A673 (cell line): ENCODE measurements at regions not wholly inside any gene's neighbourhood (a gene's known extent, or its start where the extent isn't known, plus 50 kb on each side); places are given as distances from the start of the nearest gene placed in this dataset.

Experiments
- BruUV-seq: library from RNA; stranded (reverse); fragments of 400-500 nt; replicated peaks from 2 replicates; lab custom pipeline; 2021; lab: Mats Ljungman, UMichigan
- CTCF ChIA-PET: fragments of 300-600 bp; sonication (Branson Sonifier 250); formaldehyde crosslinking; loops from one replicate; lab custom pipeline; 2022; ENCODE audit warnings: antibody characterized with exemption; lab: Charles Lee
- POLR2A ChIA-PET: fragments of 300-600 bp; sonication (Branson Sonifier 250); formaldehyde crosslinking; loops from one replicate; lab custom pipeline; 2022; ENCODE audit warnings: antibody characterized with exemption; ENCODE audit not compliant: low non-redundant PET; lab: Charles Lee
- DNase-seq: peaks from one replicate; pipeline ENCODE4 v3.0.0-alpha.2; 2015; ENCODE audit warnings: low spot score
- H3K27ac ChIP-seq: fragments of 200-600 bp; sonication (generic); 2 replicates; pipeline ENCODE4 v1.5.1; 2016; ENCODE audit warnings: mixed run types, low read depth, mild to moderate bottlenecking, mixed read lengths, antibody characterized with exemption, low read length; ENCODE audit not compliant: poor library complexity, severe bottlenecking
- H3K27me3 ChIP-seq: fragments of 200-600 bp; sonication (generic); replicated peaks from 2 replicates; pipeline ENCODE4 v1.6.1; 2017; ENCODE audit warnings: mixed run types, low read depth, mild to moderate bottlenecking, mixed read lengths, antibody characterized with exemption, low read length; ENCODE audit not compliant: insufficient read depth, poor library complexity
- H3K36me3 ChIP-seq: fragments of 200-600 bp; sonication (generic); 2 replicates; pipeline ENCODE4 v1.6.1; 2016; ENCODE audit warnings: mixed run types, mild to moderate bottlenecking, mixed read lengths, antibody characterized with exemption, low read length; ENCODE audit not compliant: insufficient read depth, poor library complexity, severe bottlenecking
- H3K4me1 ChIP-seq: fragments of 200-600 bp; sonication (generic); 2 replicates; pipeline ENCODE4 v1.6.1; 2017; ENCODE audit warnings: mixed run types, mild to moderate bottlenecking, mixed read lengths, antibody characterized with exemption, low read length; ENCODE audit not compliant: insufficient read depth, poor library complexity, severe bottlenecking
- H3K4me3 ChIP-seq: fragments of 200-600 bp; sonication (generic); 2 replicates; pipeline ENCODE4 v1.5.1; 2016; ENCODE audit warnings: low read depth, mixed run types, mild to moderate bottlenecking, mixed read lengths, low read length; ENCODE audit not compliant: poor library complexity, severe bottlenecking
- H3K9me3 ChIP-seq: fragments of 200-600 bp; sonication (generic); 2 replicates; pipeline ENCODE4 v1.6.1; 2016; ENCODE audit warnings: mixed run types, low read depth, mild to moderate bottlenecking, mixed read lengths, antibody characterized with exemption, low read length; ENCODE audit not compliant: poor library complexity, severe bottlenecking
- CTCF ChIP-seq: fragments of 300-800, 200-600 bp; sonication (generic); conservative IDR thresholded peaks from 2 replicates; pipeline ENCODE4 v1.5.1; 2017; ENCODE audit warnings: low read depth, mild to moderate bottlenecking, antibody characterized with exemption, low read length, moderate library complexity, mixed read lengths
- EZH2 ChIP-seq: fragments of 200-600 bp; sonication (generic); IDR thresholded peaks from 2 replicates; pipeline ENCODE4 v1.6.1; 2017; ENCODE audit warnings: borderline replicate concordance, low read depth, mild to moderate bottlenecking, mixed read lengths, antibody characterized with exemption, low read length; ENCODE audit not compliant: poor library complexity, severe bottlenecking
- intact Hi-C: fragments of 100-400 bp; cut with micrococcal nuclease; formaldehyde crosslinking; loops from one replicate; pipeline ENCODE4 v1.10.0; 2022; ENCODE audit not compliant: unreplicated experiment

GRCh38 chr10:21195252-21195651 is 298.1 kb upstream of the NEBL start:
- Histone ChIP-seq H3K4me1 (peaks cover 13% of the 10 kb centered on the region), H3K9me3 (peaks cover 4% of the 10 kb centered on the region), H3K36me3 (no peaks in the 10 kb centered on the region), H3K27ac (no peak overlapping the region), H3K4me3 (no peak overlapping the region), H3K27me3 (no peaks in the 10 kb centered on the region)
- ChIA-PET CTCF (no interaction called here), POLR2A (interaction anchor here (0.6 kb wide), 1 partner anchor 223 kb away, joined by 14 read pairs; no protein-coding TSS in a partner anchor)
- DNase-seq: no peak
- no peak for TF ChIP-seq EZH2
- TF ChIP-seq CTCF: no peak
- intact Hi-C loops: no loop called here
- BruUV-seq: no TSS peak

DNA sequence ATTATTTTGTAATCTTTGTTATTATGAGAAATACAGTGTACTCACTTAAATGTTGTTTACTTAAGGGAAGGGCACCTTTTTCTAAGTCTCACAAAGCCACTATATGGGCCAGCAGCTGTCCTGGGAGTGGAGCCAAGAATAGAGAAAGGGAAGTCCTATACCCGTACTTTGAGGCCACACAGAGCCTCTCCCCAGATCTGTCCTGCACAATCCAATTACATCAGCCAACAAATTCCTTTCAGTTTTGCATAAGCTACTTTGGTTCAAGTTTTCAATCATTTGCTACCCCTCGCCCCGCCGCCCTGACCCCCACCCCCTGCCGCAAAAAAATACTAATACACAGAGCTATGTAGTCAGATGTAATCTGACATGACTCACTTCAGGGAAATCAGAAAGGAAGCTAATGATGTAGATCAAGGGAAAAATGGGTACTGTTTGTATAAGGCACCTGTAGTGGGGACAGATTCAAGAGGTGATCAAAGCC is 297.4 kb upstream of the NEBL start:
- Histone ChIP-seq H3K4me1 (peaks cover 13% of the 10 kb centered on the region), H3K27me3 (no peaks in the 10 kb centered on the region), H3K36me3 (no peaks in the 10 kb centered on the region), H3K9me3 (peaks cover 4% of the 10 kb centered on the region), H3K4me3 (no peak overlapping the region), H3K27ac (no peak overlapping the region)
- CTCF ChIA-PET: no interaction called here
- TF ChIP-seq CTCF (no peak), EZH2 (no peak)
- POLR2A ChIA-PET: interaction anchor here (0.6 to 0.7 kb wide), 2 partner anchors 13 to 222 kb away, joined by 11 to 14 read pairs; no protein-coding TSS in a partner anchor
- intact Hi-C loops: no loop called here
- no TSS peak for BruUV-seq
- peak; percentile 67 for DNase-seq

- H3K4me1 ChIP-seq: peaks cover 13% of the 10 kb centered on the region
- no peaks in the 10 kb centered on the region for H3K36me3 ChIP-seq
- ChIA-PET POLR2A (no interaction called here), CTCF (no interaction called here)
- no peak overlapping the region for H3K27ac ChIP-seq
- H3K27me3 ChIP-seq: no peaks in the 10 kb centered on the region
- TF ChIP-seq EZH2: no peak
- TF ChIP-seq CTCF: no peak
- no TSS peak for BruUV-seq
- intact Hi-C loops: no loop called here
- peaks cover 3% of the 10 kb centered on the region for H3K9me3 ChIP-seq
- no peak for DNase-seq
- H3K4me3 ChIP-seq: no peak overlapping the region
These were observed 296.1 kb upstream of the NEBL start for GRCh38 chr10:21193196-21193595.
